GM12872 (cell line): ENCODE measurements at regions not wholly inside any gene's neighbourhood (a gene's known extent, or its start where the extent isn't known, plus 50 kb on each side); places are given as distances from the start of the nearest gene placed in this dataset.

Experiments used
- TF ChIP-seq, protein P1 (sequence below): IDR thresholded peaks from 3 replicates; pipeline ENCODE4 v1.5.1; 2011; ENCODE audit warnings: low read depth, mild to moderate bottlenecking, low read length, moderate library complexity; ENCODE audit not compliant: insufficient read depth

GRCh38 chr15:97210277-97210676 is 750.2 kb upstream of the ARRDC4 start:
- TF ChIP-seq, protein P1, sequence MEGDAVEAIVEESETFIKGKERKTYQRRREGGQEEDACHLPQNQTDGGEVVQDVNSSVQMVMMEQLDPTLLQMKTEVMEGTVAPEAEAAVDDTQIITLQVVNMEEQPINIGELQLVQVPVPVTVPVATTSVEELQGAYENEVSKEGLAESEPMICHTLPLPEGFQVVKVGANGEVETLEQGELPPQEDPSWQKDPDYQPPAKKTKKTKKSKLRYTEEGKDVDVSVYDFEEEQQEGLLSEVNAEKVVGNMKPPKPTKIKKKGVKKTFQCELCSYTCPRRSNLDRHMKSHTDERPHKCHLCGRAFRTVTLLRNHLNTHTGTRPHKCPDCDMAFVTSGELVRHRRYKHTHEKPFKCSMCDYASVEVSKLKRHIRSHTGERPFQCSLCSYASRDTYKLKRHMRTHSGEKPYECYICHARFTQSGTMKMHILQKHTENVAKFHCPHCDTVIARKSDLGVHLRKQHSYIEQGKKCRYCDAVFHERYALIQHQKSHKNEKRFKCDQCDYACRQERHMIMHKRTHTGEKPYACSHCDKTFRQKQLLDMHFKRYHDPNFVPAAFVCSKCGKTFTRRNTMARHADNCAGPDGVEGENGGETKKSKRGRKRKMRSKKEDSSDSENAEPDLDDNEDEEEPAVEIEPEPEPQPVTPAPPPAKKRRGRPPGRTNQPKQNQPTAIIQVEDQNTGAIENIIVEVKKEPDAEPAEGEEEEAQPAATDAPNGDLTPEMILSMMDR = no peak

DNA sequence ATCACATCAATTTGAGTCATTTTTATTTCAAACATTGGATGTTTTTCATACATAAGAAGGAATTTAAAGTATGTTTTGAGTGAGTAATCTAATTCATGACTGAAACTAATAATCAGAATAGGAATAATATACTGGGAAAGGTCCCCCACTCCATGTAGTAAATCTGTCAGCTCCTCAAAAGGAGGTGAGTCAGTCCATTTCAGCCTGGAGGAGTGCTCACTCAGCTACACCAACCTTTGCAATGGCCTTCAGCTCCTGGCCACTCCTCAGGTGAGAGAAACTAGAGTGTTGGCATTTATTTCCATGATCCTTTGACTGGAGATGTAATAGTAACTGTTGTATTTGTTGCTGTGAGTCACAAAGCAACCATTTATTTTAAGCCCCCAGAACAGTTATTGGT is 744.9 kb upstream of the ARRDC4 start:
- TF ChIP-seq, protein P1 = no peak

DNA sequence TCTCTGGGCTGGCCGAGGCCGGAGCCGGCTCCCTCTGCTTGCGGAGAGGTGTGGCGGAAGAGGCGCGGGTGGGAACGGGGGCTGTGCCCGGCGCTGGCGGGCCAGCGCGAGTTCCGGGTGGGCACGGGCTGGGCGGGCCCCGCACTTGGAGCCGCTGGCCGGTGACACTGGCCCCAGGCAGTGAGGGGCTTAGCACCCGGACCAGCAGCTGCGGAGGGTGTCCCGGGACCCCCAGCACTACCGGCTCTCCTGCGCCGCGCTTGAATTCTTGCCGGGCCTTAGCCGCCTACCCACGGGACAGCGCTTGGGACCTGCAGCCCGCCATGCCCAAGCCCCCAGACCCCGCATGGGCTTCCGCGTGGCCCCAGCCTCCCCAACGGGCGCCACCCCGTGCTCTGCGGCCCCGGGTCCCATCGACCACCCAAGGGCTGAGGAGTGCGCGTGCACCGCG is 736.3 kb upstream of the ARRDC4 start:
- TF ChIP-seq, protein P1 = no peak

GRCh38 chr15:97234851-97235610 is 725.5 kb upstream of the ARRDC4 start:
- TF ChIP-seq, protein P1 = peak; percentile 62

DNA sequence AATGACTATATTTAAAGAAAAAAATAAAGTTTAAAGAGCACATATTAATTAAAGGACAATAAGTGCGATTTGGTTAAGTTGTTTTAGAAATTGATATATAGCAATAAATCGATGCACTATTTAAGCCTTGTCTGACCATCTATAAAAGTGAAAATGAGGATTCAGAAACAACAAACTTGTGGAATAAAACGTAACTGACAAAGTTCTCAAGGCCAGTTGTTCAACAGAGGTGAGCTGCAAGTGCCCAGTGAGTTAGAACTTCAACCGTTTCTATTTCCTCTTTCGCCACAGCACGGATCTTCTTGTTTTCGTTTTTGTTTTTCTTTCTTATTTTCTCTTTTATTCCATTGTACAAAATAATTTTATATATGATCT is 724.9 kb upstream of the ARRDC4 start:
- TF ChIP-seq, protein P1 = no peak

DNA sequence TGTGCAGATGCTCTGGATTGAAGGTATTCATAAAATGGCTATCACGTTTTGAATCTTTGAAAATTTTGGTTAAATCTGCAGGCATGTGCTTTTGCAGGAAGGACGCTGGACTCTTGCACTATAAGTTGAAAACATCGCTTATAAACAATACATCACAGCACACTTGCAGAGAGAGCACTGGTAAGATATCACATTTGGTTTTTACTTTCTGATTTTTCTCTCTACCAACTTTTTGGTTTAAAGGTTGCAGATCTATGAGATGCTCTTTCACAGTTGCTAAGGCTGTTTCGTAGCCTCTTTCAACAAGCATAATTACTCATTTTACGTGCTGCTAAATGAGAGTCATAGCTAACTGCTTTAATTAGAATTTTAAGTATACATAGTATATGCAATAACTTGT is 724.4 kb upstream of the ARRDC4 start:
- TF ChIP-seq, protein P1 = no peak

DNA sequence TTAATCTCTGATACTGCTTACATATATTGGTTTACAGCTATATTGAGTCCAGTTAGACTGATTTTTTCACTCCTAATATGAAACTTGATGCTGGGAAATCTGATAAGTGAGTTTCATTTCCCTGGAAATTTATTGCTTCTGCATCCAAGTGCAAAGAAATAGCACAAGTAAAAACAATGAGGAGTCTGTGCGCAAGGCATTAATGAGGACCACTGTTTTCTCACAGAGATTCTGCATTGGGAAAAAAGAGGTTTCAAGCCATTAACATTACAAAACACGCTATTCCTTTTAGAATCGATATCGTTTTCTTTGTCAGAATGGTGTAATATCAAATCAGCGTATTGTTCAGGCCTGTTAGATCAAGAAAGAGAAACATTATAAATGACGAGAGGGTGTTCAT is 723.3 kb upstream of the ARRDC4 start:
- TF ChIP-seq, protein P1 = no peak

DNA sequence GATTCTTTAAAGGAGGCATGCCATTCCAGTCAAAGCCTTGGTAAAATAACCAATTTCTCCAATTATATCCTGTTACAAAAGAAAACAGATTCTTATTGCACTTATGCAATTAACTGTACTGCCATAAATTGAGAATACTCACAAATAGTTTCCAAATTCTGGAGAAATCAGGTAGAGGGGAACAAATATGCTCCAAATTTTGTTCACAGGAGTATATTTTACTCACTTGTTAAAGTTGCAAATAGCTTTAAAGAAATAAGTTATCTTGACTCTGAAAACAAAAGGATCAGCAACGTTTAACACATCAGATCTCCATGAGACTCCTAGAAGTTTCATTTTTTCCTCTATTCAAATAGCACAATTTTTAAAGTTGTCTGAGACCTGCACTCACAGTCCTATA is 712.1 kb upstream of the ARRDC4 start:
- TF ChIP-seq, protein P1 = no peak
